Bronchial epithelial cell (primary cell): ENCODE measurements at regions not wholly inside any gene's neighbourhood (a gene's known extent, or its start where the extent isn't known, plus 50 kb on each side); places are given as distances from the start of the nearest gene placed in this dataset.
A peak's percentile ranks its signal among the peaks of the same experiment; 100 is the strongest.
"Not testable (repeated sequence)": the region's sequence is repeated elsewhere in the genome, so short reads cannot be mapped to it uniquely, and the experiment has no call there.

Source experiments
- DNase-seq: peaks from one replicate; pipeline ENCODE4 v3.0.0-alpha.2; 2010; ENCODE audit warnings: low read depth
- FAIRE-seq: peaks from 2 replicates; lab custom pipeline; 2011; peaks lifted over from hg19 to GRCh38; lab: Jason Lieb, UNC
- H3K27me3 ChIP-seq: 2 replicates; pipeline ENCODE4 v1.5.1; 2011; ENCODE audit warnings: low read length; ENCODE audit not compliant: control insufficient read depth, insufficient read depth
- H3K36me3 ChIP-seq: 2 replicates; pipeline ENCODE4 v1.5.1; 2011; ENCODE audit warnings: low read length; ENCODE audit not compliant: control insufficient read depth, insufficient read depth
- H3K4me3 ChIP-seq: 2 replicates; pipeline ENCODE4 v1.5.1; 2011; ENCODE audit warnings: mild to moderate bottlenecking, low read depth, low read length, control low read depth
- CTCF ChIP-seq: IDR thresholded peaks from 2 replicates; pipeline ENCODE4 v1.5.1; 2011; ENCODE audit warnings: mild to moderate bottlenecking, moderate library complexity, low read length, control low read depth, inconsistent platforms; ENCODE audit not compliant: insufficient read depth, severe bottlenecking

GRCh38 chr14:35174342-35174741 is 52.0 kb downstream of the PRORP start:
- no peak for FAIRE-seq
- Histone ChIP-seq H3K4me3 (no peak overlapping the region), H3K27me3 (no peaks in the 10 kb centered on the region), H3K36me3 (peaks cover 1% of the 10 kb centered on the region)
- no peak for TF ChIP-seq CTCF
- DNase-seq = no peak

GRCh38 chr14:35180179-35180578 is 57.8 kb downstream of the PRORP start:
- H3K27me3 ChIP-seq = no peaks in the 10 kb centered on the region
- FAIRE-seq = no peak
- no peak for DNase-seq
- TF ChIP-seq CTCF = no peak
- no peaks in the 10 kb centered on the region for H3K36me3 ChIP-seq
- no peak overlapping the region for H3K4me3 ChIP-seq

GRCh38 chr14:35184891-35185290 is 62.5 kb downstream of the PRORP start:
- FAIRE-seq, H3K4me3 ChIP-seq, DNase-seq, H3K36me3 ChIP-seq, H3K27me3 ChIP-seq: not testable (repeated sequence)

DNA sequence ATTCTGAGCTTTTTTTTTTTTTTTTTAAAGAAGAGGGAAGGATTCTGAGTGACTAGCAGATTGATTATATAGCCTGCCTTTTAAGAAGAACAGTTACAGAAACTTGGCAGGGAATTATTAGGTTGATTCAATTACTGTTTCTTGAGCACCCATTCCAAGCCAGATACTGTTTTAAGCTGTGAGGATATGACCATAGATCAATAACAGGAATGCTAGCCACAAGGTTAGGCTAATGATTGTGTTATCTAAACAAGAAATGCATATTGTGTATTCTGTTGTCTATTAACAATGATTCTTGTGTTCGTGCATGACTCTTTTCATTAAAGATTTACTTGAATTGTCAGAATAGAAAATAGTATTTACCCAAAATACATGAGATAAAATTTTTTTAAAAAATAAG is 67.1 kb downstream of the PRORP start:
- no peak for FAIRE-seq
- H3K4me3 ChIP-seq = no peak overlapping the region
- no peak for DNase-seq
- no peaks in the 10 kb centered on the region for H3K36me3 ChIP-seq
- TF ChIP-seq CTCF = no peak
- no peaks in the 10 kb centered on the region for H3K27me3 ChIP-seq

- Histone ChIP-seq H3K4me3 (no peak overlapping the region), H3K36me3 (no peaks in the 10 kb centered on the region), H3K27me3 (no peaks in the 10 kb centered on the region)
- FAIRE-seq (no peak), DNase-seq (no peak)
- TF ChIP-seq CTCF = no peak
Observed at GRCh38 chr14:35193161-35193560, 70.8 kb downstream of the PRORP start.

DNA sequence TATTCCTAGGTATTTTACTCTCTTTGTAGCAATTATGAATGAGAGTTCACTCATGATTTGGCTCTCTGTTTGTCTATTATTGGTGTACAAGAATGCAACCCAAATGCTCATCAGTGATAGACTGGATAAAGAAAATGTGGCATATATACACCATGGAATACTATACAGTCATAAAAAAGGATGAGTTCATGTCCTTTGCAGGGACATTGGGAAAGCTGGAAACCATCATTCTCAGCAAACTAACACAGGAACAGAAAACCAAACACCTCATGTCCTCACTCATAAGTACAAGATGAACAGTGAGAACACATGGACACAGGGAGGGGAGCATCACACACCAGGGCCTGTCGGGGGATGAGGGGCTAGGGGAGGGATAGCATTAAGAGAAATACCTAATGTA is 71.8 kb downstream of the PRORP start:
- not testable (repeated sequence) for DNase-seq, H3K4me3 ChIP-seq, H3K36me3 ChIP-seq, H3K27me3 ChIP-seq, FAIRE-seq

GRCh38 chr14:35196571-35196970 is 74.2 kb downstream of the PRORP start:
- TF ChIP-seq CTCF = no peak
- DNase-seq (peak; percentile 86), FAIRE-seq (no peak)
- Histone ChIP-seq H3K4me3 (no peak overlapping the region), H3K27me3 (no peaks in the 10 kb centered on the region), H3K36me3 (no peaks in the 10 kb centered on the region)
